Keratinocyte (primary cell): ENCODE measurements at regions not wholly inside any gene's neighbourhood (a gene's known extent, or its start where the extent isn't known, plus 50 kb on each side); places are given as distances from the start of the nearest gene placed in this dataset.
A peak's percentile ranks its signal among the peaks of the same experiment; 100 is the strongest.

Experiments
- DNase-seq: peaks from one replicate; pipeline ENCODE4 v3.0.0-alpha.2; 2011; ENCODE audit warnings: low read depth, missing footprints, low spot score
- FAIRE-seq: peaks from 2 replicates; lab custom pipeline; 2011; peaks lifted over from hg19 to GRCh38; lab: Jason Lieb, UNC
- H2AFZ ChIP-seq: 2 replicates; pipeline ENCODE4 v1.6.0; 2012; ENCODE audit warnings: low read length, control low read depth, inconsistent platforms; ENCODE audit not compliant: control insufficient read depth
- H3K27ac ChIP-seq: 2 replicates; pipeline ENCODE4 v1.5.1; 2011; ENCODE audit warnings: low read length; ENCODE audit not compliant: control insufficient read depth, insufficient read depth
- H3K27me3 ChIP-seq: 3 replicates; pipeline ENCODE4 v1.6.0; 2011; ENCODE audit warnings: low read length; ENCODE audit not compliant: control insufficient read depth, insufficient read depth; ENCODE audit errors: extremely low read depth
- H3K36me3 ChIP-seq, 2 experiments: 2 replicates in 1 of 2; 3 replicates in 1 of 2; pipeline ENCODE4 v1.5.1; 2011; ENCODE audit warnings: low read length in 2 of 2, mild to moderate bottlenecking in 1 of 2; ENCODE audit not compliant: control insufficient read depth in 2 of 2, insufficient read depth in 2 of 2; ENCODE audit errors: extremely low read depth in 1 of 2
- H3K4me1 ChIP-seq: 3 replicates; pipeline ENCODE4 v1.5.1; 2011; ENCODE audit warnings: low read length; ENCODE audit not compliant: control insufficient read depth, insufficient read depth; ENCODE audit errors: extremely low read depth
- H3K4me2 ChIP-seq: 3 replicates; pipeline ENCODE4 v1.6.0; 2011; ENCODE audit warnings: low read depth, low read length; ENCODE audit not compliant: control insufficient read depth, insufficient read depth; ENCODE audit errors: extremely low read depth
- H3K4me3 ChIP-seq, 3 experiments: fragments of 200-600 bp in 1 of 3; sonication (generic) in 1 of 3; 2 replicates in 2 of 3; 3 replicates in 1 of 3; pipeline ENCODE4 v1.5.1; 2011 to 2016; ENCODE audit warnings: low read length in 3 of 3, mild to moderate bottlenecking in 3 of 3, control low read depth in 2 of 3, inconsistent platforms in 1 of 3, low read depth in 1 of 3, mixed read lengths in 1 of 3, mixed run types in 1 of 3, moderate library complexity in 1 of 3; ENCODE audit not compliant: control insufficient read depth in 2 of 3, insufficient read depth in 2 of 3; ENCODE audit errors: extremely low read depth in 1 of 3
- H3K79me2 ChIP-seq: 2 replicates; pipeline ENCODE4 v1.6.0; 2012; ENCODE audit warnings: low read length; ENCODE audit not compliant: control insufficient read depth, insufficient read depth
- H3K9ac ChIP-seq: 3 replicates; pipeline ENCODE4 v1.6.0; 2011; ENCODE audit warnings: low read length; ENCODE audit not compliant: control insufficient read depth, insufficient read depth; ENCODE audit errors: extremely low read depth
- H3K9me1 ChIP-seq: 3 replicates; pipeline ENCODE4 v1.6.0; 2011; ENCODE audit warnings: low read length; ENCODE audit not compliant: control insufficient read depth, insufficient read depth; ENCODE audit errors: extremely low read depth
- H3K9me3 ChIP-seq: 2 replicates; pipeline ENCODE4 v1.5.1; 2012; ENCODE audit warnings: low read depth, low read length; ENCODE audit not compliant: control insufficient read depth
- H4K20me1 ChIP-seq: 3 replicates; pipeline ENCODE4 v1.6.0; 2011; ENCODE audit warnings: low read length; ENCODE audit not compliant: control insufficient read depth, insufficient read depth; ENCODE audit errors: extremely low read depth
- CTCF ChIP-seq, 3 experiments: IDR thresholded peaks in 1 of 3; conservative IDR thresholded peaks in 1 of 3; optimal IDR thresholded peaks in 1 of 3; 2 replicates in 2 of 3; 3 replicates in 1 of 3; pipeline versions ENCODE3 to v1.5.1; 2011; ENCODE audit warnings: low read length in 3 of 3, mild to moderate bottlenecking in 3 of 3, moderate library complexity in 2 of 3, control low read depth in 1 of 3, inconsistent platforms in 1 of 3; ENCODE audit not compliant: insufficient read depth in 2 of 3; ENCODE audit errors: extremely low read depth in 1 of 3
- EZH2 ChIP-seq: IDR thresholded peaks from one replicate; pipeline ENCODE4 v1.6.1; 2012; ENCODE audit warnings: inconsistent platforms, mild to moderate bottlenecking, low read length, moderate library complexity
- dilution Hi-C: fragments of 300-500 bp; cut with MboI; formaldehyde crosslinking; loops from one replicate; pipeline ENCODE4 v1.7.0; 2020; ENCODE audit warnings: low sequenced_read_pairs; ENCODE audit not compliant: extremely low pct_ligation_motif_present

GRCh38 chr3:124386996-124387595 is 343.2 kb upstream of the UMPS start:
- no peak overlapping the region for H3K27ac ChIP-seq
- no peak overlapping the region for H3K9ac ChIP-seq
- H3K9me1 ChIP-seq, result no peaks in the 10 kb centered on the region
- DNase-seq (no peak), FAIRE-seq (no peak)
- H4K20me1 ChIP-seq, result no peaks in the 10 kb centered on the region
- H3K27me3 ChIP-seq, result no peaks in the 10 kb centered on the region
- dilution Hi-C loops, result no loop called here
- no peaks in the 10 kb centered on the region for H3K79me2 ChIP-seq
- H3K4me1 ChIP-seq, result peaks cover 31% of the 10 kb centered on the region
- no peak overlapping the region for H3K4me3 ChIP-seq
- no peaks in the 10 kb centered on the region for H3K36me3 ChIP-seq
- H2AFZ ChIP-seq, result peak overlapping the region; percentile 14
- H3K4me2 ChIP-seq, result no peak overlapping the region
- no peak for TF ChIP-seq EZH2
- TF ChIP-seq CTCF (optimal IDR thresholded peaks at IDR 0.05 in 1 of 3, IDR thresholded peaks at IDR 0.05 in 1 of 3, conservative IDR thresholded peaks at IDR 0.05 in 1 of 3; ENCODE audit: extremely low read depth in 1 of 3, insufficient read depth in 2 of 3, low read length in 3 of 3), result no peak
- H3K9me3 ChIP-seq, result no peaks in the 10 kb centered on the region

GRCh38 chr3:124391774-124392173 is 338.5 kb upstream of the UMPS start:
- H3K9me3 ChIP-seq, result no peaks in the 10 kb centered on the region
- dilution Hi-C loops, result no loop called here
- no peaks in the 10 kb centered on the region for H3K27me3 ChIP-seq
- no peak overlapping the region for H3K4me2 ChIP-seq
- peaks cover 5% of the 10 kb centered on the region for H3K4me1 ChIP-seq
- DNase-seq (no peak), FAIRE-seq (no peak)
- no peaks in the 10 kb centered on the region for H3K9me1 ChIP-seq
- H3K27ac ChIP-seq, result no peak overlapping the region
- no peak overlapping the region for H3K4me3 ChIP-seq
- no peaks in the 10 kb centered on the region for H3K79me2 ChIP-seq
- H3K36me3 ChIP-seq, result no peaks in the 10 kb centered on the region
- TF ChIP-seq EZH2 (no peak), CTCF (optimal IDR thresholded peaks at IDR 0.05 in 1 of 3, IDR thresholded peaks at IDR 0.05 in 1 of 3, conservative IDR thresholded peaks at IDR 0.05 in 1 of 3; ENCODE audit: extremely low read depth in 1 of 3, insufficient read depth in 2 of 3, low read length in 3 of 3) (peak in 1 of 3 experiments; percentile 23)
- H4K20me1 ChIP-seq, result no peaks in the 10 kb centered on the region
- no peak overlapping the region for H2AFZ ChIP-seq
- no peak overlapping the region for H3K9ac ChIP-seq
